Neural progenitor cell (in vitro differentiated cells): ENCODE measurements at regions not wholly inside any gene's neighbourhood (a gene's known extent, or its start where the extent isn't known, plus 50 kb on each side); places are given as distances from the start of the nearest gene placed in this dataset.

Experiments
- EZH2 ChIP-seq: fragments of 200-600 bp; sonication (generic); IDR thresholded peaks from 2 replicates; pipeline ENCODE4 v1.6.1; 2017; ENCODE audit warnings: antibody characterized with exemption, mild to moderate bottlenecking, moderate library complexity
- TF ChIP-seq, protein P1 (sequence below): fragments of 200-600 bp; sonication (generic); IDR thresholded peaks from 2 replicates; pipeline ENCODE4 v1.5.1; 2017; ENCODE audit warnings: antibody characterized with exemption, mild to moderate bottlenecking

- TF ChIP-seq, protein P1, sequence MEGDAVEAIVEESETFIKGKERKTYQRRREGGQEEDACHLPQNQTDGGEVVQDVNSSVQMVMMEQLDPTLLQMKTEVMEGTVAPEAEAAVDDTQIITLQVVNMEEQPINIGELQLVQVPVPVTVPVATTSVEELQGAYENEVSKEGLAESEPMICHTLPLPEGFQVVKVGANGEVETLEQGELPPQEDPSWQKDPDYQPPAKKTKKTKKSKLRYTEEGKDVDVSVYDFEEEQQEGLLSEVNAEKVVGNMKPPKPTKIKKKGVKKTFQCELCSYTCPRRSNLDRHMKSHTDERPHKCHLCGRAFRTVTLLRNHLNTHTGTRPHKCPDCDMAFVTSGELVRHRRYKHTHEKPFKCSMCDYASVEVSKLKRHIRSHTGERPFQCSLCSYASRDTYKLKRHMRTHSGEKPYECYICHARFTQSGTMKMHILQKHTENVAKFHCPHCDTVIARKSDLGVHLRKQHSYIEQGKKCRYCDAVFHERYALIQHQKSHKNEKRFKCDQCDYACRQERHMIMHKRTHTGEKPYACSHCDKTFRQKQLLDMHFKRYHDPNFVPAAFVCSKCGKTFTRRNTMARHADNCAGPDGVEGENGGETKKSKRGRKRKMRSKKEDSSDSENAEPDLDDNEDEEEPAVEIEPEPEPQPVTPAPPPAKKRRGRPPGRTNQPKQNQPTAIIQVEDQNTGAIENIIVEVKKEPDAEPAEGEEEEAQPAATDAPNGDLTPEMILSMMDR: no peak
- TF ChIP-seq EZH2: no peak
Measured at GRCh38 chr5:122258241-122258640, 53.8 kb upstream of the SNCAIP start.
